HUES6 (cell line): ENCODE measurements at regions not wholly inside any gene's neighbourhood (a gene's known extent, or its start where the extent isn't known, plus 50 kb on each side); places are given as distances from the start of the nearest gene placed in this dataset.
A peak's percentile ranks its signal among the peaks of the same experiment; 100 is the strongest.

Source experiments
- H3K27ac ChIP-seq: 2 replicates; pipeline ENCODE4 v1.7.0; 2013; ENCODE audit warnings: low read depth, mild to moderate bottlenecking, low read length, inconsistent platforms
- H3K27me3 ChIP-seq: 2 replicates; pipeline ENCODE4 v1.6.1; 2013; ENCODE audit warnings: low read length; ENCODE audit not compliant: control insufficient read depth, insufficient read depth
- H3K36me3 ChIP-seq: 2 replicates; pipeline ENCODE4 v1.6.1; 2013; ENCODE audit warnings: low read length; ENCODE audit not compliant: control insufficient read depth, insufficient read depth
- H3K4me1 ChIP-seq: 2 replicates; pipeline ENCODE4 v1.6.1; 2013; ENCODE audit warnings: low read length; ENCODE audit not compliant: control insufficient read depth, insufficient read depth
- H3K4me3 ChIP-seq: 2 replicates; pipeline ENCODE4 v1.5.1; 2013; ENCODE audit warnings: low read depth, low read length
- H3K9ac ChIP-seq: one replicate; pipeline ENCODE4 v1.6.1; 2013; ENCODE audit warnings: mild to moderate bottlenecking, low read length
- H3K9me3 ChIP-seq: 2 replicates; pipeline ENCODE4 v1.6.1; 2013; ENCODE audit warnings: low read depth, low read length; ENCODE audit not compliant: control insufficient read depth, insufficient read depth

GRCh38 chr14:56745097-56745496 lies 65.2 kb downstream of the OTX2 start:
- no peak overlapping the region for H3K27ac ChIP-seq
- no peaks in the 10 kb centered on the region for H3K27me3 ChIP-seq
- no peaks in the 10 kb centered on the region for H3K36me3 ChIP-seq
- no peak overlapping the region for H3K4me3 ChIP-seq
- no peak overlapping the region for H3K9ac ChIP-seq
- H3K9me3 ChIP-seq, result no peaks in the 10 kb centered on the region
- peaks cover 22% of the 10 kb centered on the region for H3K4me1 ChIP-seq

- Histone ChIP-seq H3K27me3 (no peaks in the 10 kb centered on the region), H3K36me3 (no peaks in the 10 kb centered on the region), H3K27ac (no peak overlapping the region), H3K9ac (no peak overlapping the region), H3K4me1 (peaks cover 22% of the 10 kb centered on the region), H3K4me3 (no peak overlapping the region), H3K9me3 (no peaks in the 10 kb centered on the region)
Observed at GRCh38 chr14:56744016-56744415, 66.3 kb downstream of the OTX2 start.

GRCh38 chr14:56742391-56742878 lies 67.8 kb downstream of the OTX2 start:
- Histone ChIP-seq H3K27ac (no peak overlapping the region), H3K4me3 (no peak overlapping the region)

GRCh38 chr14:56741325-56741724 lies 69.0 kb downstream of the OTX2 start:
- Histone ChIP-seq H3K9me3 (no peaks in the 10 kb centered on the region), H3K27ac (no peak overlapping the region), H3K36me3 (no peaks in the 10 kb centered on the region), H3K4me3 (no peak overlapping the region), H3K27me3 (no peaks in the 10 kb centered on the region), H3K9ac (no peak overlapping the region), H3K4me1 (peaks cover 16% of the 10 kb centered on the region)

More at GRCh38 chr14:56742391-56742878, 67.8 kb downstream of the OTX2 start:
- Histone ChIP-seq H3K4me1 (peaks cover 16% of the 10 kb centered on the region), H3K9ac (no peak overlapping the region), H3K9me3 (no peaks in the 10 kb centered on the region), H3K27me3 (no peaks in the 10 kb centered on the region), H3K36me3 (no peaks in the 10 kb centered on the region)

GRCh38 chr14:56738020-56738419 lies 72.3 kb downstream of the OTX2 start:
- H3K27ac ChIP-seq, result no peak overlapping the region
- H3K36me3 ChIP-seq, result no peaks in the 10 kb centered on the region
- peaks cover 16% of the 10 kb centered on the region for H3K4me1 ChIP-seq
- H3K9ac ChIP-seq, result no peak overlapping the region
- no peaks in the 10 kb centered on the region for H3K9me3 ChIP-seq
- no peaks in the 10 kb centered on the region; the same call in 1 of the 2 replicates for H3K27me3 ChIP-seq
- no peak overlapping the region for H3K4me3 ChIP-seq

GRCh38 chr14:56733396-56733795 lies 76.9 kb downstream of the OTX2 start:
- Histone ChIP-seq H3K4me1 (peaks cover 34% of the 10 kb centered on the region), H3K9me3 (no peaks in the 10 kb centered on the region), H3K4me3 (peak overlapping the region; percentile 14), H3K27ac (no peak overlapping the region), H3K27me3 (peaks cover 32% of the 10 kb centered on the region), H3K9ac (peak overlapping the region; percentile 42), H3K36me3 (no peaks in the 10 kb centered on the region)

GRCh38 chr14:56731187-56731586 lies 79.1 kb downstream of the OTX2 start:
- no peaks in the 10 kb centered on the region for H3K9me3 ChIP-seq
- H3K4me3 ChIP-seq, result peak overlapping the region; percentile 13; the same call in 1 of the 2 replicates
- no peaks in the 10 kb centered on the region for H3K36me3 ChIP-seq
- H3K27ac ChIP-seq, result no peak overlapping the region
- peaks cover 45% of the 10 kb centered on the region for H3K4me1 ChIP-seq
- peaks cover 32% of the 10 kb centered on the region for H3K27me3 ChIP-seq
- no peak overlapping the region for H3K9ac ChIP-seq

GRCh38 chr14:56730538-56731145 lies 79.6 kb downstream of the OTX2 start:
- H3K4me3 ChIP-seq, result peak overlapping the region; percentile 13; the same call in 1 of the 2 replicates
- H3K9ac ChIP-seq, result no peak overlapping the region
- peaks cover 32% of the 10 kb centered on the region for H3K27me3 ChIP-seq
- H3K9me3 ChIP-seq, result no peaks in the 10 kb centered on the region
- H3K27ac ChIP-seq, result no peak overlapping the region
- peaks cover 45% of the 10 kb centered on the region for H3K4me1 ChIP-seq
- no peaks in the 10 kb centered on the region for H3K36me3 ChIP-seq

- Histone ChIP-seq H3K4me3 (no peak overlapping the region), H3K9ac (no peak overlapping the region), H3K4me1 (peaks cover 18% of the 10 kb centered on the region), H3K36me3 (no peaks in the 10 kb centered on the region), H3K27me3 (peaks cover 2% of the 10 kb centered on the region; the same call in 1 of the 2 replicates), H3K27ac (no peak overlapping the region), H3K9me3 (no peaks in the 10 kb centered on the region)
Observed at GRCh38 chr14:56724013-56724412, 86.3 kb downstream of the OTX2 start.

GRCh38 chr14:56723418-56723817 lies 86.9 kb downstream of the OTX2 start:
- Histone ChIP-seq H3K4me1 (peaks cover 18% of the 10 kb centered on the region), H3K4me3 (no peak overlapping the region), H3K36me3 (no peaks in the 10 kb centered on the region), H3K9ac (no peak overlapping the region), H3K9me3 (no peaks in the 10 kb centered on the region), H3K27ac (no peak overlapping the region), H3K27me3 (no peaks in the 10 kb centered on the region)

- Histone ChIP-seq H3K4me1 (peaks cover 10% of the 10 kb centered on the region; the same call in 1 of the 2 replicates), H3K9me3 (no peaks in the 10 kb centered on the region), H3K4me3 (no peak overlapping the region), H3K27me3 (no peaks in the 10 kb centered on the region), H3K9ac (no peak overlapping the region), H3K27ac (no peak overlapping the region), H3K36me3 (no peaks in the 10 kb centered on the region)
Observed at GRCh38 chr14:56720703-56721460, 89.4 kb downstream of the OTX2 start.
